HG03354 (cell line): ENCODE measurements at regions not wholly inside any gene's neighbourhood (a gene's known extent, or its start where the extent isn't known, plus 50 kb on each side); places are given as distances from the start of the nearest gene placed in this dataset.

Source experiments
- ATAC-seq: cut with Tn5 transposase; IDR thresholded peaks from one replicate; pipeline ENCODE4 v1.9.1; 2021; ENCODE audit warnings: mild to moderate bottlenecking; ENCODE audit not compliant: unreplicated experiment, poor library complexity, severe bottlenecking

GRCh38 chr13:107870400-107870799, 344.9 kb downstream of the LIG4 start:
- no peak for ATAC-seq

- no peak for ATAC-seq
These were observed 347.4 kb downstream of the LIG4 start for GRCh38 chr13:107867701-107868661.

DNA sequence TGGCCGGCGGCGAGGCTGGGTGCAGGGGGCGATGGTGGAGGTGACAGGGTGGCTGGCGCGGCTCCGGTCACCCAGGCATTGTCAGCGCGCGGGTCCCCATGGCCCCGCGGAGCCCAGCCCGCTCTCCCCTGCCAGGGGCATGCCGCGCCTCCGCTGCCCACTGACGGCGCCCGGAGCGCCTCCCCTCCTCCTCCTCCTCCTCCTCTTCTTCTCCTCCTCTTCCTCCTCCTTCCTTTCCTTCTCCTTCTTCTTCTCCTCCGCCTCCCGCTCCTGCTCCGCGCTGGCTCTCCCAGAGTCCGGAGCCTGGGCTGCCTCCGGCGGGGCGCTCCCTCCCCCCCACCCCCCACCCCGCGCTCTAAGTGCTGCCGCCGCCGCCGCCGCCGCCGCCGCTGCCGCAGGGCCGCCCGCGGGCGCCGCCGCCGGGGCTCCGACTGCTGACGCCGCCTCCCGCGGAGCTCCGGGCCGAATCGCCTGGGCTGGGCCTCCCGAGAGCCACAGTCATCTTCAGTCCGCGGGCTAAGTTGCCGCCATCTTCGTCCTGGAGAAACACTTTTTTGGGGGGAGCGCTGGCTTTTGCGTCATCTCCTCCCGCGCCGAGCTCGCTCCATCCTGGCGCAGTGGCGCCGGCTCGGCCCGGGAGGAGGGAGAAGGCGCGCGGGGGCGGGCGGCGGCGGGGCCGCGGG, 348.3 kb downstream of the LIG4 start:
- ATAC-seq, result no peak

- ATAC-seq, result no peak
These were observed 349.1 kb downstream of the LIG4 start for GRCh38 chr13:107866032-107866940.

GRCh38 chr13:107865643-107866031, 349.7 kb downstream of the LIG4 start:
- ATAC-seq, result no peak

GRCh38 chr13:107865318-107865575, 350.1 kb downstream of the LIG4 start:
- ATAC-seq, result no peak

GRCh38 chr13:107864543-107865317, 350.6 kb downstream of the LIG4 start:
- ATAC-seq, result no peak

DNA sequence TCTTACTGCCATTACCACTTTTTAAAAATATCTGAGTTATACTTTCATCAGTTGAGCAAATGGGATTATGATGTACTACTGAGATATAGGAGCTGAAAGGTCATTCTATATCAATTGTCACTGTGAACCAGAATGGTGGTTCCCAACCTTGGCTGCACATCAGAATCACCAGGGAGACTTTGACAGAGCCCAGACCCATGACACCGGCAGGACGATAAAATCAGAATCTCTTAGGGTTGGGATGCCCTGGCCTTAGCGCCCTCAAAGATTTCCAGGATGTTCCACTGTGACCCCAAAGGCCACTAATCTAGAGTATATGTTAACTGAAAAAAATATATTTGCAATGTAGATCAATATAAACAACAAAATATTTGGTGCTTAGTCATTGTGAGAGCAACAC, 355.1 kb downstream of the LIG4 start:
- ATAC-seq, result no peak

DNA sequence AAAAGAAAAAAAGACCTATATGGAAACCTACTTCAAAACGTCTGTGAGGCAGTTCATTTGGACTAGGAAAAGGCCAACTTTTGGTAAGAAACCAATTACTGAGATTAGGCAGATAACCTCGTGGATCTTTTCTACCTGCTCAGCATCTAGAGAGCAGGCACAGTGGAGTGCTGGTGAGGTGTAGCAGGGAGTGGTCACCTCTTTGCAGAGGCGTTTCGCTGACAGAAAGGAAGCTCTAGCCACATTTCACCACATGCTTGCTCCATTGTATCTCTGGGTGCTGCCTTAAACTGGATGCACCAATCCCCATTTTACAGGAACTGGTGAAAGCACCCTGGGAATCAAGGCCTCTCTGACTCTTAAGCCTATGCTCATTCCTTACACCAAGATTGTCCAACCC, 360.5 kb downstream of the LIG4 start:
- ATAC-seq, result no peak

DNA sequence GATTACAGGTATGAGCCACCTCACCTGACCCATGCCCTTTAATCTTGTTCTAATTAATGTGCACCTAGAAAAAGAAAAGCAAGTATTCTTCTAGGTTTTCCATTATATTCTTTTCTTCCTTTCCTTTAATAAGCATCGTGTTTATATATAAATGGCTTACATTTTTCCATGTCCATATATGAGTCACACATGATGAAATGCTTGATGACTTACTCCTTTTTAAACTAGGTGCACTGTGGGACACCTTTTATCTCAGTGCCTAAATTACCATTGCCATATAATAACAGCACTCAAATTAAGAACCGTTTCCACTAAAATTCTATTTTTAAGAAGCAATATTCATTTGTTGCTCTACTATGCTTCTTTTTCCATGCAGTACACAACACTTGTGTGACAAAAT, 363.3 kb downstream of the LIG4 start:
- no peak for ATAC-seq

GRCh38 chr13:107851670-107852069, 363.7 kb downstream of the LIG4 start:
- ATAC-seq, result no peak

GRCh38 chr13:107847406-107847805, 367.9 kb downstream of the LIG4 start:
- ATAC-seq, result no peak

GRCh38 chr13:107846642-107847041, 368.7 kb downstream of the LIG4 start:
- no peak for ATAC-seq

- no peak for ATAC-seq
These were observed 369.4 kb downstream of the LIG4 start for GRCh38 chr13:107845911-107846310.

DNA sequence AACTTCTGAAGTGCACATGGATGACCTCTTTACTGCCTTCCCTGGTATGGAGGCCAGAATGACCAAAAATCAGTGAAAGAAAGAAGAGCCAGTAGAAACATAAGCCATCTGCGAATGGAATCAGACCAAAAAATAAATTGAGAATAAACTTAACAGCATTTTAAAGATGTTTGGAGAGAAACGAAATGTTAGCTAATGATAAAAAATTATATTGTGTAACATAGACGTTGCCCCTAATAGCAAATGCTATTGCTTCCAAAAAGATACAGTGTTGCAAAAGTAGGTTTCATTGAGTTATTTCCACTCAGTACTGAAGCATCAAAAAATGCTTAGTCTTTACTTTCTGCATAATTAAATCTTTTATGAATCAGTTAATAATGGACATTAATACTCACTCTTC, 371.7 kb downstream of the LIG4 start:
- ATAC-seq, result no peak

DNA sequence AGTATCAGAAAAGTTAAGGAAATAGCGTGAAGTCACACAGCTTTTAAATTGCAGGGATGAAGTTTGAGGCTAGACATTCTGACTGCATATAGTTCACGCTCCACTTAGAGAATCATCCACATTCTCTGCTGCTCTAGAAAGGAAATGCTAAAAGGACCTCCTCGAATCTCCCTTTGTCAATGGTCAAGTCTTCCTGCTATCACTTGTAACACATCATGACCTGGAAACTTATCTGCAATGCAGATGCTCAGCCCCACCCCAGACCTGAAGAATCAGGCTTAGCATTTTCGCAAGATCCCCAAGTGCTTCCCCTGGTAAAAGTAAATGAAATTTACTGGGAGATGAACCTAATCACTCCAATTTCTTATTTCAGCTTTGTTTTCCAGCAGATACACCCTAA, 372.1 kb downstream of the LIG4 start:
- ATAC-seq, result no peak

DNA sequence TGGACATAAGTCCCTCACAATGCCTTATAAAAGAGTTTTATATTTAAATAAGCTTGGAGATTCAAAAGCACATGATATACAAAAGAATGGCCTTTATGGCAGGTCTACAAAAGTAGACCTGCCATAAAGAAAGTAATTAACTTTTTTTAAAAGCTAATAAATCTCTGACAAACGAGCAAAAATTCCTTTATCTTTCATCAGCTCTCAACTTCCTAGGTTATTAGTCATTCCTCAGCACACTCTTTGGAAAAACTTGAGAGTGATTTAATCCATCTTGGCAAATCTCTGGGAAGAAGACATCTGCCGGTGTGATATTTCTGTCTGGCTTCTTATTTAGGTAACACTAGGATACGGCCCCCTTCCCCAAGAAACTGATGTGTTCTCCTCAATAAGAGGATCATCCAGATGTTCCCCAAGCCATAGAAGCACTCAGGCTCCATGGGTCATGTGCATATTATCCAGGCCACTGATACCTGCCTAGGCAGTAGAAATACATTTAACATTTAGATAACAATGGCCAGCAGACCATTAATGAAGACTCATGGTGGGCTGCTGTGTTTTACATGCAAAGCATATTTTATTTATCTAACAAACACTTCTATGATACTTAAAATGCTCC, 372.7 kb downstream of the LIG4 start:
- no peak for ATAC-seq

DNA sequence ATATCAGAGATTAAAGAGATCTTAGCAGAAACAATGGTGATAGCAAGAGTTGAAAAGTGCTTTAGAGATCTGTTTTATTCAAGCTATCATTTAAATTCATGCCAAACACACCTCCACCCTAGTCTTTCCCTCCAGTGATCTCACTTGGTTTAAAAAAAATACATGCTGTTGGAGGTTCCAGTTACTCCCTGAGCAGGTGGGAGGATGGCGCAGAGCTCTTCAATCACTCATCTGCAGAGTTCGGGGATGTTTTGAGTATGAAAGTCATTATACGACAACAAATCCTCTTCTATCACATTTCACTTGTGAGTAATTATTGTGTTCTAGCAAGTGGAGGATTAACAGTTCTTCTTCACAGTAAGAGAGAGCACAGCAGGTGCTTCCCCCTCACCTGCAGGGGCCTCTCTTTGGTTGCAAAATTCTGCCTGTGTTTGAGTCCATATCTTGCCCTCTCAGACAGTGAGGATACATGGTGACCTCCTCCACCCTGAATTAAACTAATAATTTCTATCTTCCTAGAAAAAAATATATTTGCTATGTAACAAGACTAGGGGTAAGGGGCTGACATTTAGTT, 376.7 kb downstream of the LIG4 start:
- ATAC-seq, result no peak

- no peak for ATAC-seq
These were observed 378.7 kb downstream of the LIG4 start for GRCh38 chr13:107836685-107837084.
